ENCODE measurements at regions not wholly inside any gene's neighbourhood (a gene's known extent, or its start where the extent isn't known, plus 50 kb on each side); places are given as distances from the start of the nearest gene placed in this dataset.

DNA sequence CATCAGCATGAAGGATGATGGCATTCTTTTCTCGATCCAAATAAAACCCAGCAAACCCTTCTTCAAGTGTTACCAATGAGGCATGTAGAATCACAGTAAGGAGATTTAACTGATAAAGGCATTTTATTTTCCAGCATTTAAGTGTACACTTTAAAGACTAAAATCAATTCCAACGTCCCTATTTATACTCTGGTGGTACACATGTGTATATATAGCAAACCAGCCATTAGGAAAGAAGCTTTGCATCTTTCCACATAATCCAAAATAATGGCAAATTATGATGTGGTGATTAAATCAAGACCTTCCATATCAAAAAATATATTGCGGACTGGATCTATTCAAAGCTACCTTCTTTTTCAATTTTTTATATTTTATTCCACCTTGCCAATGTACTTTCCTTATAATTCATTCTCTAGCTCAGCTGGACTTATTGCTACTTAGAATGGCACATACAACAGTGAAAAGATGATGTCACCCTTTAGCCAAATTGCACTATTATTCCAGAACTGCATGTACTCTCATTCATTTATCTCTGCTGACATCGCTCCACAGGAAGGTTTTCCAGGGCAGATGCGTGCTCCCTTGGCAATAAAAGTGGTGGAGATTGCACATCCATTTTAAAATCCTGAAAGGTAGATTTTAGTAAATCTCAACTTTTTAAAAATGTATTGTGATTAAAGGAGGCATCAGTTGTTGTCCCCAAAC lies 63.3 kb upstream of the SLC30A5 start:
- Mint-ChIP-seq H3K9me3 (no peaks in the 10 kb centered on the region), H3K27me3 (peaks cover 5 to 13% of the 10 kb centered on the region in 2 donors), H3K4me3 (no peak overlapping the region), H3K36me3 (no peaks in the 10 kb centered on the region), H3K27ac (no peak overlapping the region), H3K4me1 (peaks cover 0 to 4% of the 10 kb centered on the region in 2 donors)
- no peak for DNase-seq
- ATAC-seq (replicated peaks): no peak

DNA sequence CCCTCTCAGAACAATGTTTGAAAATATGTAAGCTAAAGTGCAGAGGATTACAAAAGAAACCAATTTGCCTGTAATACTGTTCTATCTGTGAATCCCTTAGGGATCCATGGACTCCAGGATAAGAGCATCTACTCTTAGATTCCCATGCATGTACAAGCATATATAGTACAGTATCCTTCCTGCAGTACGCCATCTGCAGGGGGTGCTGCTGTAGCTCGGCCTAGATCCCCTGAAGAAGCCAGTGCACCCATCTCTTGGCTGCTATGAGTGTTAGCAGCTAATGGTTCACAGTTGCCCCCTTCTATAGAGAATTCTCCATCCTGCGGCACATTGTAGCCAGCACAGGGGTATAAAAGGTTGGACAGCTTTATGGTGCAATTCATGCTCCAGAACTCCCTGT lies 61.8 kb upstream of the SLC30A5 start:
- Mint-ChIP-seq H3K27me3 (peaks cover 5 to 13% of the 10 kb centered on the region in 2 donors), H3K4me1 (peaks cover 0 to 6% of the 10 kb centered on the region in 2 donors), H3K27ac (no peak overlapping the region), H3K36me3 (no peaks in the 10 kb centered on the region), H3K9me3 (no peaks in the 10 kb centered on the region), H3K4me3 (no peak overlapping the region)
- ATAC-seq (replicated peaks): no peak
- DNase-seq: no peak

DNA sequence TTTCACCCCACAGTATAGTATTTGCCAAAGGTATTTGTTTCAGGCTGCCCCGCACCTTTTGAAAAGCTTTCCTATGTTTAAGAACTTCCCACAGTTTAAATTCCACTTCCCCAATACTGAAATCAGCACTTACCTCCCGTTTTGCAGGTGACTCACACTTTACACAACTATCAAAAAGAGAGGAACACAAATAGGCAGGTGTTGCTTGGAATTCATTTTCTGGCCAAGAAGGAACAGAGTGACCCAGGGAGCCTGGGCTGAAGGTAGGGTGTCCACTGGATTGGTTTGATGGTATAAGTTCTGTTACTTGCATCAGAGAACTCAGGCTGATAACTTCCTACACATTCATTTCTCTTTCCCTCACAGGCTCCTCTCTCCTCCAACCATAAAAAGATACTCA lies 60.1 kb upstream of the SLC30A5 start:
- no peak overlapping the region for H3K27ac Mint-ChIP-seq

DNA sequence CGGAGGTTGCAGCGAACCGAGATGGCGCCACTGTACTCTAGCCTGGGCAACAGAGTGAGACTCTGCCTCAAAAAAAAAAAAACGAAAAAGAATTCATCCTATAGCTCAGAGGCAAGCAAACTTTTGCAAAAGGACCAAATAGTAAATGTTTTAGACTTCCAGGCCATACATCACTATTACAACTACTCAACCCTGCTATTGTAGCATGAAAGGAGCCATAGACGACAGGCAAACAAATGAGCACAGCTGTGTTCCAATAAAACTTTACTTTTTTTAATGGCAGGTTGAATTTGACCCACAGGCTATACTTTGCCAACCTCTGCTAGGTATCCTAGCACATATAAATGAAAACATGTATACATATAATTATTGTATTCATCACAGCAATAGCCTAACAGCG lies 58.9 kb upstream of the SLC30A5 start:
- ATAC-seq (replicated peaks) (no peak), DNase-seq (no peak)
- Mint-ChIP-seq H3K27me3 (peaks cover 5 to 13% of the 10 kb centered on the region in 2 donors), H3K27ac (no peak overlapping the region), H3K36me3 (no peaks in the 10 kb centered on the region), H3K4me1 (peaks cover 0 to 2% of the 10 kb centered on the region in 2 donors), H3K4me3 (no peak overlapping the region), H3K9me3 (no peaks in the 10 kb centered on the region)

More for the DNA sequence above, 60.1 kb upstream of the SLC30A5 start:
- no peak for ATAC-seq (replicated peaks)
- H3K27me3 Mint-ChIP-seq: peaks cover 5 to 13% of the 10 kb centered on the region in 2 donors
- no peak overlapping the region for H3K4me3 Mint-ChIP-seq
- no peaks in the 10 kb centered on the region for H3K9me3 Mint-ChIP-seq
- DNase-seq: no peak
- peaks cover 0 to 6% of the 10 kb centered on the region in 2 donors for H3K4me1 Mint-ChIP-seq
- H3K36me3 Mint-ChIP-seq: no peaks in the 10 kb centered on the region

DNA sequence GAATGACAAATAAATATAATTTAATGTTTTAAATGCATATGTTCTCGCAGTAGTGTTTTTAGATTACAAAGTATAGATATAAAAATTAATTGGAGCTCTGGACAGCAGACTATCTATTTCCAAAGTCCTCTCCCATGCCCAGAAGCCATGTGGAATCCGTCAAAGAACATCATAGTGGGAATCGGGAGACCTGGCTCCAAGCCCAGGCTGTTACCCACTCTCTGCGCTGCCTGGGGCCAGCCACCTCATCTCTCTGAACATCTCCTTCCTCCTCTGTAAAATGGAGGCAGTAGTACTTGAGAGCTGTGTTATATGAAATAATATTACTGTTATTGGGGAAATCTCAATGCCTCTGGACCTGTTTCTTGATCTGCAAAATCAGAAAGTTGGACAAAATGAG lies 58.1 kb upstream of the SLC30A5 start:
- ATAC-seq (replicated peaks) (no peak), DNase-seq (no peak)
- H3K27me3 Mint-ChIP-seq: peaks cover 5 to 13% of the 10 kb centered on the region in 2 donors
- no peak overlapping the region for H3K4me3 Mint-ChIP-seq
- H3K4me1 Mint-ChIP-seq: peaks cover 0 to 2% of the 10 kb centered on the region in 2 donors
- H3K9me3 Mint-ChIP-seq: no peaks in the 10 kb centered on the region
- H3K36me3 Mint-ChIP-seq: no peaks in the 10 kb centered on the region
- no peak overlapping the region for H3K27ac Mint-ChIP-seq

DNA sequence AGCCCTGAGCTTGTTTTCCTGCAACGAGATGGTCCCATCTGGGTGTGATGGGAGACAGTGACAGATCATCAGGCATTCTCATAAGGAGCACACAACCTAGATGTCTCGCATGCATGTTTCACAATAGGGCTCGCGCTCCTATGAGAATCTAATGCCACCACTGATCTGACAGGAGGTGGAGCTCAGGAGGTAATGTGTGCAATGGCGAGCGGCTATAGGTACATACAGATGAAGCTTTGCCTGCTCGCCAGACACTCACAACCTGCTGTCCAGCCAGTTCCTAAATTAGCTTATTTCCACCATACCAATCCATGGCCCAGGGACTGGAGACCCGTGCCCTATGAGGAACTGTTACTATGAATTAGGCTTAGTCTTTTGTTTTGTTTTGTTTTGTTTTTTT lies 55.3 kb upstream of the SLC30A5 start:
- Mint-ChIP-seq H3K4me3 (no peak overlapping the region), H3K27ac (no peak overlapping the region), H3K4me1 (peaks cover 0 to 2% of the 10 kb centered on the region in 2 donors), H3K36me3 (no peaks in the 10 kb centered on the region), H3K9me3 (no peaks in the 10 kb centered on the region), H3K27me3 (peaks cover 0 to 5% of the 10 kb centered on the region in 2 donors)
- no peak for DNase-seq
- no peak for ATAC-seq (replicated peaks)

DNA sequence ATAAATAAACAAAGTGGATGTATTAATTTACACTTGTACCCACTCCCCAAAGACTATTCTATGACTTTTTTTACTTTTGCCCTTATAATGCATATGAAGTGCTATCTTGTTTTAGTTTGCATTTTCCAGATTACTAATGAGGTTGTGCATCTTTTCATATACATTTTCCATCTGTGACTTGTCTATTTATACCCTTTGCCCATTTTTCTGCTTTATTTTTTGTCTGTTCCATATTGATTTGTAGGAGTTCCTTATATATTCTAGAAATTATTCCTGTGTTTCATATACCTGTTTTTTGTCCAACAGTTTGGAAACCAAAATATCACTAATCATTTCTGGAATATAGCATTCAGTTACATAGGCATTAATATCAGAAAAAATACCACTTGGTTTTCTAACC lies 54.0 kb upstream of the SLC30A5 start:
- no peaks in the 10 kb centered on the region for H3K9me3 Mint-ChIP-seq
- no peak for DNase-seq
- H3K27me3 Mint-ChIP-seq: no peaks in the 10 kb centered on the region
- H3K4me1 Mint-ChIP-seq: peaks cover 0 to 2% of the 10 kb centered on the region in 2 donors
- no peaks in the 10 kb centered on the region for H3K36me3 Mint-ChIP-seq
- ATAC-seq (replicated peaks): no peak
- no peak overlapping the region for H3K27ac Mint-ChIP-seq
- H3K4me3 Mint-ChIP-seq: no peak overlapping the region

DNA sequence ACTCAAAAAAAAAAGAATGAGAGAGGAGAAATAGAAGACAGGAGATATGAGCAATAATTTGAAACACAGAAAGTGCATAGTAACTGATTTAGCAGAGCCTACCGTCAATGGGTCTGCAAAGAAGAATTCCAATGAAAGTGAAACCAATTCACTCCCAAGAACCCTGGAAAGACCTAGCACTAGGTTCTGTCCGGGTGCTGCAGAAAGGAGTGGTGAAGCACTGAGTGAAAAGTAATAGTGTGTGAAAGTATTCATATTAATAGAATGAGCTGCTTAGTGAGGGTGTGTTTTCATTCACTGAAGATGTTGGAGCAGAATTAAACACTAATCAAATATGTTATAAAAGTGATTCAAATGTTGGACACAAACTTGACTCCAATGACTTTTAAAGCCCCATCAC lies 51.3 kb upstream of the SLC30A5 start:
- DNase-seq (no peak), ATAC-seq (replicated peaks) (peak; percentile 45 to 56)
- Mint-ChIP-seq H3K27me3 (no peaks in the 10 kb centered on the region), H3K9me3 (no peaks in the 10 kb centered on the region), H3K4me3 (peak overlapping the region in 1 of 2 donors; percentile 10), H3K27ac (peak overlapping the region; percentile 90), H3K4me1 (peaks cover 3 to 5% of the 10 kb centered on the region in 2 donors), H3K36me3 (no peaks in the 10 kb centered on the region)

DNA sequence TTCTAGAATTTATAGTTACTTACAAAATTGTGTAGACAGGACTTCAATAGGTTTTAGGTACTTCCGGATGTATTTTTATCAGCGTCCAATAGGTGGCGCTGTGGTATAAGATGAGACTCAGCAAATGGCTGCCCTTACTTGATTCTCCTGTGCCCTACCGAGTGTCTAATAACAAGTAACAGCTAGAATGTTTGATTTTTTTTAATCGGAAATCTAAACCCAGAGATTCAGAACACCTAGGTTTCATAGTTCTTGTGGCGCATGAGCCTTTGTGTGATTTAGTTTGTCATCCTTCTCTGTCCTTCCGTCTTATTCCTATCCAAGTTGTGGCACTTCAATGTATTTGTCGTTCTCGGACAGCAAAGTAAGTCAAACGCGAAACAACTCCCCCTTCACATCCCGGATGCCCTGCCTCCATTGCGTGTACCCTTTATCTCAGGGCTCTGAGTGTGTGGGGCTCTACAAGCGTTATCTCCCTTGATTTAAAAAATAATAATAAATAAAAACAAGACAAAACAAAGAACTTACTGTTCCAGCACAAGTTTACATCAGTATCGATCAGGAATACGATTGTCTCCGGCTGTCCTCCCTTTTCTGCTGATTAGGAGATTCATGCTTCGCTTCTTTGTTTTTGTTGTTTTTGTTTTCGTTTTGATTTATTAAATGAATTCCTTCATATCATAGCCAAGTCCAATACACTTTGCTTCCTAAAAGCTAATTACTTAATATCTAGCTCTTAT lies 50.7 kb upstream of the SLC30A5 start:
- H3K27me3 Mint-ChIP-seq: no peaks in the 10 kb centered on the region
- peak overlapping the region; percentile 88 to 89 for H3K4me3 Mint-ChIP-seq
- H3K27ac Mint-ChIP-seq: peak overlapping the region; percentile 90
- peak; percentile 90 to 92 for ATAC-seq (replicated peaks)
- H3K36me3 Mint-ChIP-seq: no peaks in the 10 kb centered on the region
- peak; percentile 74 for DNase-seq
- H3K9me3 Mint-ChIP-seq: no peaks in the 10 kb centered on the region
- H3K4me1 Mint-ChIP-seq: peaks cover 3 to 5% of the 10 kb centered on the region in 2 donors

DNA sequence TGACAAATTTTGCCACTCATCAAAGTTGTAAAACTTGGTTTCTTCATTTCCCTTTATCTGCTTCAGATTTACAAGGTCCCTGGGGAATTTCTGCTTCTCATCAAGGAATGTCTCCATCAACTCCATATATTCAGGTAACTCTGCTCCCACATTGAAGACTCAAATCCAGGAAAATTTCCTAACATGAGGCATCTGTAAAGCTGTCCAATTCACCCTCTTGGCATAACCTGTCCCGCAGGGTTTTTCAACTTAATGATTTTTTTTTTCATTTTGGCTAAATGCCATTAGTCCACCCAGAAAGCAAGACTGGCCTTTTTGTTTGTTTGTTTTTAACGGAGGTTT lies 50.2 kb upstream of the SLC30A5 start:
- H3K9me3 Mint-ChIP-seq: no peaks in the 10 kb centered on the region
- ATAC-seq (replicated peaks) (no peak), DNase-seq (no peak)
- H3K4me3 Mint-ChIP-seq: peak overlapping the region; percentile 11 to 15
- H3K4me1 Mint-ChIP-seq: peaks cover 3 to 5% of the 10 kb centered on the region in 2 donors
- H3K27ac Mint-ChIP-seq: no peak overlapping the region
- no peaks in the 10 kb centered on the region for H3K36me3 Mint-ChIP-seq
- no peaks in the 10 kb centered on the region for H3K27me3 Mint-ChIP-seq
